ENCODE measurements at regions not wholly inside any gene's neighbourhood (a gene's known extent, or its start where the extent isn't known, plus 50 kb on each side); places are given as distances from the start of the nearest gene placed in this dataset.

DNA sequence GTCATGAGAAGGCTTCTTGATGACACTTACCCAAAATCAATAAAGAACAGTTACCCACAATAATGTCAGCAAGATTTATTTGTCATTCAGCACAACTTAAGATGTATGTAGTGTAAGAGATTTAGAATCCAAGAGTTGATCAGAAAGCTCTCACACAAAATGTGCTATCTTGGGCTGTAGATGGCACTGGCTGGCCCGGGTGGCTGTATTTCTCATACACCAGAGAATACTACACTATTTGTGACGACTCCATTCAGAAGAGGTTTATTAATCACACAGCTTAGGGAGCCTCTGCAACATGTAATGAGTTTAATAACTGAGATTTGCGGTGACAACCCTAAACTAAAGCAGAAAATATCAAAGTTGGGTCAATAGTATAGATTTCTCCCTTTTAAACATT lies 530.4 kb upstream of the KLHL29 start:
- H2AFZ ChIP-seq (ENCODE audit: low read depth, low read length, poor library complexity, severe bottlenecking): no peak overlapping the region
- BruUV-seq (replicated peaks): no TSS peak
- intact Hi-C loops (cut with micrococcal nuclease): no loop called here
- no peak overlapping the region for H3K4me3 ChIP-seq (replicated peaks in 1 of 2; ENCODE audit: low read depth in 1 of 2, low read length in 2 of 2)
- H3K4me2 ChIP-seq (ENCODE audit: low read length): no peak overlapping the region
- DNase-seq (ENCODE audit: low read depth, low spot score) (no peak), ATAC-seq (no peak)
- POLR2A ChIA-PET: no interaction called here
- CTCF ChIA-PET: no interaction called here
- H3K9me2 ChIP-seq (ENCODE audit: insufficient read depth): no peaks in the 10 kb centered on the region
- H3K9ac ChIP-seq (ENCODE audit: low read length): no peak overlapping the region
- RAD21 ChIA-PET (ENCODE audit: low non-redundant PET in 1 of 2, low total read pairs in 2 of 2, uncharacterized antibody in 2 of 2, unreplicated experiment in 2 of 2): no interaction called here
- no peak overlapping the region for H3K27ac ChIP-seq (ENCODE audit: low read depth, low read length)
- H3K9me3 ChIP-seq (ENCODE audit: control insufficient read depth in 1 of 2, insufficient read depth in 1 of 2, low read depth in 1 of 2, low read length in 2 of 2): peaks cover 0 to 4% of the 10 kb centered on the region in 2 experiments; a peak in 2 of 4 replicates
- H3K36me3 ChIP-seq (ENCODE audit: control insufficient read depth in 1 of 2, insufficient read depth in 2 of 2, low read length in 2 of 2): no peaks in the 10 kb centered on the region
- no peaks in the 10 kb centered on the region for H3K27me3 ChIP-seq (ENCODE audit: insufficient read depth, low read length)
- no peaks in the 10 kb centered on the region for H4K20me1 ChIP-seq (ENCODE audit: insufficient read depth)
- H3K79me2 ChIP-seq (ENCODE audit: insufficient read depth, low read length): no peaks in the 10 kb centered on the region
- TF ChIP-seq RAD21 (IDR thresholded peaks at IDR 0.05; ENCODE audit: low read depth) (no peak), SRF (IDR thresholded peaks at IDR 0.05; ENCODE audit: low read depth) (no peak), POLR2AphosphoS5 (IDR thresholded peaks at IDR 0.05; ENCODE audit: low read depth, low read length) (no peak), ELF1 (IDR thresholded peaks at IDR 0.05; ENCODE audit: borderline replicate concordance, low read depth) (no peak), ZFX (IDR thresholded peaks at IDR 0.05) (no peak), CEBPB (IDR thresholded peaks at IDR 0.05; ENCODE audit: low read depth) (no peak), CBX3 (IDR thresholded peaks at IDR 0.05; ENCODE audit: low read depth) (no peak), EZH2 (IDR thresholded peaks at IDR 0.05) (no peak), JUND (IDR thresholded peaks at IDR 0.05) (no peak), SP1 (IDR thresholded peaks at IDR 0.05; ENCODE audit: low read depth) (no peak)
- TF ChIP-seq, protein P1, sequence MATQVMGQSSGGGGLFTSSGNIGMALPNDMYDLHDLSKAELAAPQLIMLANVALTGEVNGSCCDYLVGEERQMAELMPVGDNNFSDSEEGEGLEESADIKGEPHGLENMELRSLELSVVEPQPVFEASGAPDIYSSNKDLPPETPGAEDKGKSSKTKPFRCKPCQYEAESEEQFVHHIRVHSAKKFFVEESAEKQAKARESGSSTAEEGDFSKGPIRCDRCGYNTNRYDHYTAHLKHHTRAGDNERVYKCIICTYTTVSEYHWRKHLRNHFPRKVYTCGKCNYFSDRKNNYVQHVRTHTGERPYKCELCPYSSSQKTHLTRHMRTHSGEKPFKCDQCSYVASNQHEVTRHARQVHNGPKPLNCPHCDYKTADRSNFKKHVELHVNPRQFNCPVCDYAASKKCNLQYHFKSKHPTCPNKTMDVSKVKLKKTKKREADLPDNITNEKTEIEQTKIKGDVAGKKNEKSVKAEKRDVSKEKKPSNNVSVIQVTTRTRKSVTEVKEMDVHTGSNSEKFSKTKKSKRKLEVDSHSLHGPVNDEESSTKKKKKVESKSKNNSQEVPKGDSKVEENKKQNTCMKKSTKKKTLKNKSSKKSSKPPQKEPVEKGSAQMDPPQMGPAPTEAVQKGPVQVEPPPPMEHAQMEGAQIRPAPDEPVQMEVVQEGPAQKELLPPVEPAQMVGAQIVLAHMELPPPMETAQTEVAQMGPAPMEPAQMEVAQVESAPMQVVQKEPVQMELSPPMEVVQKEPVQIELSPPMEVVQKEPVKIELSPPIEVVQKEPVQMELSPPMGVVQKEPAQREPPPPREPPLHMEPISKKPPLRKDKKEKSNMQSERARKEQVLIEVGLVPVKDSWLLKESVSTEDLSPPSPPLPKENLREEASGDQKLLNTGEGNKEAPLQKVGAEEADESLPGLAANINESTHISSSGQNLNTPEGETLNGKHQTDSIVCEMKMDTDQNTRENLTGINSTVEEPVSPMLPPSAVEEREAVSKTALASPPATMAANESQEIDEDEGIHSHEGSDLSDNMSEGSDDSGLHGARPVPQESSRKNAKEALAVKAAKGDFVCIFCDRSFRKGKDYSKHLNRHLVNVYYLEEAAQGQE (IDR thresholded peaks at IDR 0.05; ENCODE audit: low read depth): no peak
- no peaks in the 10 kb centered on the region for H3K4me1 ChIP-seq (ENCODE audit: control insufficient read depth in 1 of 2, insufficient read depth in 2 of 2, low read length in 2 of 2)
